Cortex of kidney (tissue), 1 donor: ENCODE measurements at regions not wholly inside any gene's neighbourhood (a gene's known extent, or its start where the extent isn't known, plus 50 kb on each side); places are given as distances from the start of the nearest gene placed in this dataset.

ENCODE experiments used
- DNase-seq: peaks from one replicate; lab custom pipeline; 2025; lab: John Stamatoyannopoulos, UW

DNA sequence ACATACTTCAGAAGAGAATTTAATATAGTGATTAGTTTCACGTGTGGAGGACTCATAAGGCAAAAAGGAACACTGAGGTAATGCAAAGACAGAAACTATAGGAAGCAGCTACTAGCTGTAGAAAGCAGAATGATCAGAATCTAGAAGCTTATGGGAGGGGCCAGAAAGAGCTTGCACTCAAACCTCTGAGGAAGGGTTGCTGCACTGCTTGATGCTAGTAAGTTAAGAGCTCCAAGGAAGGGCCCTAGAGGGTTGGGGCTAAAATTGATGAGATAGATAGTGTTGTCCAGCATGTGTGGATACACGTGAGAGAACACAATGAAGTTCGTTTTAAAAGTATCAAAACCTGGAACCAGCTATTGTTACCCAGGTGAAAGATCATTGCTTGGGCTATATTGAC lies 311.1 kb downstream of the SLC6A15 start:
- no peak for DNase-seq

DNA sequence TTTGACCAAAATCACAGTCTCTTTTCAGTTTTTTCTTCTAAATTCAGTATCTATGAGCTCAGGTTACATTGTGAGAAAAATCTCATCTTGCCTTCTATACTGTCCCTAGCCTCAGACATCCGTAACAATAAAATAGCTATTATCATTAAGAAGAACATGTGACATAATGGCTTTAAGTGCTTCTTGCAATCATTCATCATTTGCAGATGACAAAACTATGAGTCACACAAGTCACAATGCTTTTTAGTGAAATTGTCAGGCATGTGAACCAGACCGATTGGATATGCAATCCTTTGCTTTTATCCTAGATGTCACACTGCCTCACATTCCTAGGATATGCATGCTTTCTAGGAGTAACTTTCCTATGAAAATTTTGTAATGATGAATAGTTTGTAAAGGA lies 313.1 kb downstream of the SLC6A15 start:
- no peak for DNase-seq

DNA sequence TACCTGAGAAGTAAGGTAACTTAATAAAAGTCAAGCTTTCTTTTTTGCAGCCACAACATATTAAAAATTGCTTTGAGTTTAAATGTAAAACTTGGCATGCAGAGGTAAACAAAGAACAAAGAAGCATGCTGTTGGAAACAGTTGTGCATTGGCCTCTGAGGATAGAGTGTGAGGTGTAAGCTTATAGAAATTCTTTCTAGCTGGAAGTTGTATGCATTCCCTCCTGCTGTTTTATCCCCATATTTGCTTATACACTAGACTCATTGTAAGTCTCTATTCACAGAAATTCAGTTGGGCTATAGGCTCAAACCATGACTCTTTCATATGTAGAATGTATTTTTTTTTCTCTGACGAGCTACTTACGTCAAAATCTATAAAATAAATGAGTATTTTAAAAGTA lies 316.3 kb downstream of the SLC6A15 start:
- no peak for DNase-seq

GRCh38 chr12:84594157-84594556 lies 318.4 kb downstream of the SLC6A15 start:
- no peak for DNase-seq

- no peak for DNase-seq
These were observed 326.7 kb downstream of the SLC6A15 start for GRCh38 chr12:84585776-84586395.

DNA sequence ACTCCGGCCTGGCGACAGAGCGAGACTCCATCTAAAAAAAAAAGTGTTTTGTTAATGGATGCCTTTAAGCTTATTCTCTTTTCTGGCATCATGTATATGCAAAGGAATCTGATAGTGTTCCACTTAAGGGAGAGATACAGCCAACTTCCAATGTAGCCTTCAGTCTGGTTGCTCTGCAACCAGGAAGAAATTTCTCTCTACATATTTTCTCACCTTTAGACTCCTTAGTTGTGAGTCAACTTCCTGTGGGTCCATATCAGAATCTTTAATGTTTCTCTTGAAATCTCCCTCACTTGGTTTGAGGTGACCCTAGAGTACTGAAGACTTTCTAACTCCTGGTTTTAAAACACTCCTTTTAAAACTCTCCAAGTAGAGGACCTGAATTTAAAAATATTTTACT lies 340.4 kb downstream of the SLC6A15 start:
- DNase-seq = no peak

- no peak for DNase-seq
These were observed 350.3 kb downstream of the SLC6A15 start for GRCh38 chr12:84562331-84562730.

DNA sequence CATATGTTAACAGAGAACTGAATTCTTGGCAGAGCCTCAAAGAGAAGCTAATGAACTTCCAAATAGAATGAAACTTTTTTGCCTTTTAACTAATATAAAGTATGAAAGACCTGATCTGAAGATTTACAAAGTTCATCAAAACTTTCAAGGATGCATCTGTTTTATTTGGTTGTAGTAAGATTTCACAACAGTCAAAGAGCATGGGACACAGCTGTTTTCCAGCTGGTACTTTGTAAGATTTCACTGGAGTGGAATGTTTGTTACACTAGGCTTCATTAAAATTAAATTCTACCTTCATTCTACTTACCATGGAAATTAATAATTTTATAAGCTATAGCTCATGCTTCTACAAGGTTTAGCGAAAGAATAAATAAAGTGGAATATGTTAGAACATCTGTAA lies 351.2 kb downstream of the SLC6A15 start:
- no peak for DNase-seq

DNA sequence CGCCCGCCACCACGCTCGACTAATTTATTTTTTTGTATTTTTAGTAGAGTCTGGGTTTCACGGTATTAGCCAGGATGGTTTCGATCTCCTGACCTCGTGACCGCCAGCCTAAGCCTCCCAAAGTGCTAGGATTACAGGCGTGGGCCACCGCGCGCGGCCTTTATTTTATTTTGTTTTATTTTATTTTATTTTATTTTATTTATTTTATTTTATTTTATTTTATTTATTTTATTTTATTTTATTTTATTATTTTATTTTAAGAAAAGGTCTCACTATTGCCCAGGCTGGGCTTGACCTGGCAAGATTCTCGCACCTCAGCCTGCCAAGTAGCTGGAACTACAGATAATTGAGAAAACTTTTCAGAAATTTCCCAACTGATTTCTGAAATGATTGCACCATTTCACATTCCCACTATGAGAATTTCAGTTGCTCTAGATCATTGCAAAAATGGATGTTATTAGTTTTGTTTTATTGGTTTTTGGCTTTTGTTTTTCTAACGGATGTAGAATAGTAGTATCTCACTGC lies 358.3 kb downstream of the SLC6A15 start:
- DNase-seq = no peak

DNA sequence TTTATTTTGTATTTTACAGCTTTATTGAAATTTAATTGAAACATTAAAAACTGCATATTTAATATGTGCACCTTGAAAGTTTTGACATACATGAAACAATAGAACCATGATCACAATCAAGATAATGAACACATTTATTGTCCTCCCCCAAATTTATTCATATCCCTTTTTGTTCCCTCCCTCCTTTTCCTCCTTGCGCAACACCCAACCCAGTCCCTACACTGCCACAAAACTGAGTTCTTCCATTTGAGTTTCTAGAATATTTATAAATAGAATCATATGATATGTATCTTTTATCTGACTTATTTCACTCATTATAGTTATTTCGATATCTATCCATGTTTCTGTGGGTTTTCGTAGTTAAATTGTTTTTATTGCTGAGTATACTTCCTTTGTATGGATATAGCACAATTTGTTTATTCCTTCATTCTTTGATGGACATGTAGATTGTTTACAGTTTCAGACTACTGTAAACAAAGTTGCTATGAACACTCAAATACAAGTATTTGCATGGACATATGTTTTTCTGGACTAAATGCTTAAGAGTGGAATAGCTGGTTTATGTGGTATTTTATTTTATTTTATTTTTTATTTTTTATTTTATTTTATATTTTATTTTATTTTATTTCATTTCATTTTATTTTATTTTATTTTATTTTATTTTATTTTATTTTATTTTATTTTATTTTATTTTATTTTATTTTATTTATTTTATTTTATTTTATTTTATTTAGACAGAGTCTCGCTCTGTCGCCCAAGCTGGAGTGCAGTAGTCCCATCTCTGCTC lies 359.1 kb downstream of the SLC6A15 start:
- DNase-seq = no peak

DNA sequence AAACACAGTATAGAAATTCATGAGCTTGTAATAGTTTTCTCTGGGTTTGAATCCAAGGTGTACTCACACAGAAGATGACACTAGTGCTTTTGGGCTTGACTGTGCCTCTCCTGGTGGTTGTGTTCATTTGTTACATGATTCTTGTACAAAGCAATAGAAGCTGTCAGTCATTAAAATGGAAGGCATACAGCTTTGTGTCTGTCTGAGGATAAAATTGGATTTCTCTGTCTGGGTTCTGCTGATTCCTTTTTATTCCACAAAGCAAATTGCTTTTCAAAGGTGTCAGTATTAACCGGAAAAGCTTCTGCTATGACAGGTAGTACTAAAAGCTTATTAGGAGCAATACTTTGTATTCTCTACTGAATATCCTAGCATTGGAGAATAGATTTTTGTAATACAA lies 361.2 kb downstream of the SLC6A15 start:
- no peak for DNase-seq

GRCh38 chr12:84550518-84550917 lies 362.1 kb downstream of the SLC6A15 start:
- no peak for DNase-seq

- DNase-seq = no peak
These were observed 370.3 kb downstream of the SLC6A15 start for GRCh38 chr12:84542289-84542688.

DNA sequence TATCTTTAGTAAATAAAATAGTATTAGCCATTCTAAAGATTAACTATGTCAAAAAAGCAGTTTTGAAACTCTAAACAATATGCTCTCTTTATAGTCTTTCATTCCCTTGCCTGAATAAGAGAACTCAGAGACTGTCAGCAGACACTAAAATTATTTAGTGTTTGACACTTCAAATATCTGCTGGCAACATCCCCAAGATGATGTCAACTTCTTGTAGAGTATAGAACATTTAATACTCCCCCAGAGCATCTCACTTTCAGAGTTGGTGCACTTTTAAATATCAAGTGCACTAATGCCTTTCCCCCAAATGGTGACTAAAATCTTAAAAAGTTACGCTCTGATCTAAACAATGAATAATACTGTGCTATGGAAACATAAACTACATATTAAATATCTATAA lies 374.9 kb downstream of the SLC6A15 start:
- DNase-seq = no peak

- no peak for DNase-seq
These were observed 399.8 kb downstream of the SLC6A15 start for GRCh38 chr12:84512751-84513150.

DNA sequence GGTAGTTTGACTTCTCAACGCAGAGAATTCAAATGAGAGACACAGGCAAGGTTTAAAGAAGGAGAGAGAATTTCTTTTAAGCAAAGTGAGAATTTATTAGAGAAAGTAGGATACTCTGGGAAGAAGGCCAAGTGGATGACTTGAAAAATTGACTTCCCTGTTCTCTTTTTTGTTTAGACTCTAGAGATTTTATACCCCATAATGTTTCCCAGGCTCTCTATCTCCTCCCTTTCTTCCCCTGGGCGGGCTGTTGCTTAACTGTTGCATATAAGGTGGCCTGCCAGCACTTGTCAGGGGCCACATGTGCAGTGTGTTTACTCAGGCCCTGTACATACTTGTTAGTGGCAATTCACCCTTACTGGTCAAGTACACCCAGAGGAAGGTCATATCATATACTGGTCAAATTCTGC lies 403.7 kb downstream of the SLC6A15 start:
- DNase-seq = no peak

- no peak for DNase-seq
These were observed 404.4 kb downstream of the SLC6A15 start for GRCh38 chr12:84507956-84508850.

DNA sequence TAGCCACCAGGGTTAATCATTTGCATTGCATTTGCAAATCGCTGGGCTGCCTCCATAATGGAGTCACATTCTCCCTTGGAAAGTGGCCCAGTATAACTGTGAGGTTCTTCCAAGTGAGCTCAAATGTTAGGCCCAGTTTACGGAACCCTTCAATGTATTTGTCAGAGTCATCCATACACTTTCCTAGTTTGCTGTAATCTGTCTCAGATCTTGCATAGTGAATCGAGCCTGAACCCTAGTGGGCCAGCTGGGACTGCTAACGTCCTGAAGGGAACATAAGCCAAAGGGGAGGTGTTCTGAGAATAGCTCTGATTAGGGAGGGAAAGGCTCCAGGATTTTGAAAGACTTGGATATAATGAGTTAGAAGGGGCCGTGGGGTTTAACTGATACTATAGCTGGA lies 406.3 kb downstream of the SLC6A15 start:
- DNase-seq = no peak

GRCh38 chr12:84502907-84503787 lies 409.5 kb downstream of the SLC6A15 start:
- DNase-seq = no peak

DNA sequence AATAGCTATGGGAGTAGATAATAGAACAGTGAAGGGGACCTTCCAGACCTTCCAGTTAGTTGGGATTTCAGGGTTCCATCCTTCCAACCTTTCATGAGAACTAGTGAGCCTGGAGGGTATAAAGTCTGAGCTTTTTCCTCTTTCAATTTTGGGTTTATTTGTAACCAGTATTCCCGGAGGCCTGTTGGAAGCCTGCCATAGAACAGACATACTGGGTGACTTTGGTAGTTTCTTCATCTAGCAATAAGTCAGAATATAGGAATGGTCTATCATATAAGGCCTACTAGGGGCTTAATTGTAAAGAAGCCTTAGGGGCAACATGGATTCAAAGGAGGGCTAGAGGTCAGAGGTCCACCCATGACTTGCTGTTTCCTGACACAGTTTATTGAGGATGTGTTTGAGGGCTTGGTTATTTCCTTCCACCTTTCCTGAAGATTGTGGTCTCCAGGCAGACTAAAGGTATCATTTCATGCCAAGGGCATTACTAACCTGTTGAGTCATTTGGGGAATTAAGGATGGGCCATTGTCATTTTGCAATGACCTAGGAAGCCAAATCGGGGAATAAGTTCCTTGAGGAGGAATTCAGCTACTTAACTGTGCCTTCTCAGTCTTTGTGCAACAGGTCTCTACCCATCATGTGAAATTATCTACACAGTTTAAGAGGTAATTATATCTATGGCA lies 410.3 kb downstream of the SLC6A15 start:
- no peak for DNase-seq

- no peak for DNase-seq
These were observed 414.8 kb downstream of the SLC6A15 start for GRCh38 chr12:84497819-84498218.
